ENCODE measurements at regions not wholly inside any gene's neighbourhood (a gene's known extent, or its start where the extent isn't known, plus 50 kb on each side); places are given as distances from the start of the nearest gene placed in this dataset.
"Not testable (repeated sequence)": the region's sequence is repeated elsewhere in the genome, so short reads cannot be mapped to it uniquely, and the experiment has no call there.

DNA sequence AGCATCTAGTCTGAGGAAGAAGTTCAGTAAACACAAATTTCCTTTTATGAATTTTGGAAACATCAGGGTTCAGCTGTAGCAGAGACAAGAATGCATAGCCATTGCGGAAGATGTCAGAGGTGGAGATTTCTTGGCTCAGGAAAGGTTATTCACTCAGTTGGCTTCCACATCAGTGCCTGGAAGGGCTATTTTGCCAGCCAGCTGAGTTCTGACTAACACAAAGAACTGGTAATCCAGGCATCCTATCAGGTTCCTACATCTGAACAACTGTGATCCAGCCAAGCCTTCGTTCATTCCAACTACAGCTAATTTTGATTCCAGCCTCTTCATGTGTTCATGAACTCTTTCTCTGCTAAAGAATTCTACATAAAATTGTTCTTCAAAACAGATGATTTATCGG is 965.6 kb downstream of the XPNPEP1 start:
- H3F3A ChIP-seq (ENCODE audit: low read depth) = no peaks in the 10 kb centered on the region
- no peak overlapping the region for H3K9ac ChIP-seq (ENCODE audit: low read depth, low read length, poor library complexity, severe bottlenecking)
- H3K9me3 ChIP-seq (ENCODE audit: insufficient read depth, low read depth, low read length) = no peaks in the 10 kb centered on the region
- H3K4me2 ChIP-seq (ENCODE audit: low read depth, low read length, poor library complexity, severe bottlenecking) = no peak overlapping the region
- no peak overlapping the region for H3K4me3 ChIP-seq (ENCODE audit: low read length, poor library complexity, severe bottlenecking)
- H2AFZ ChIP-seq (ENCODE audit: low read length) = no peak overlapping the region
- no peaks in the 10 kb centered on the region for H3K79me2 ChIP-seq (ENCODE audit: insufficient read depth, low read length)
- no peaks in the 10 kb centered on the region for H3K36me3 ChIP-seq (ENCODE audit: insufficient read depth, low read length)
- H3K27me3 ChIP-seq (ENCODE audit: insufficient read depth, low read length, poor library complexity, severe bottlenecking) = no peaks in the 10 kb centered on the region
- TF ChIP-seq EZH2phosphoT487 (IDR thresholded peaks at IDR 0.05; ENCODE audit: borderline replicate concordance) = no peak
- TF ChIP-seq, protein P1, sequence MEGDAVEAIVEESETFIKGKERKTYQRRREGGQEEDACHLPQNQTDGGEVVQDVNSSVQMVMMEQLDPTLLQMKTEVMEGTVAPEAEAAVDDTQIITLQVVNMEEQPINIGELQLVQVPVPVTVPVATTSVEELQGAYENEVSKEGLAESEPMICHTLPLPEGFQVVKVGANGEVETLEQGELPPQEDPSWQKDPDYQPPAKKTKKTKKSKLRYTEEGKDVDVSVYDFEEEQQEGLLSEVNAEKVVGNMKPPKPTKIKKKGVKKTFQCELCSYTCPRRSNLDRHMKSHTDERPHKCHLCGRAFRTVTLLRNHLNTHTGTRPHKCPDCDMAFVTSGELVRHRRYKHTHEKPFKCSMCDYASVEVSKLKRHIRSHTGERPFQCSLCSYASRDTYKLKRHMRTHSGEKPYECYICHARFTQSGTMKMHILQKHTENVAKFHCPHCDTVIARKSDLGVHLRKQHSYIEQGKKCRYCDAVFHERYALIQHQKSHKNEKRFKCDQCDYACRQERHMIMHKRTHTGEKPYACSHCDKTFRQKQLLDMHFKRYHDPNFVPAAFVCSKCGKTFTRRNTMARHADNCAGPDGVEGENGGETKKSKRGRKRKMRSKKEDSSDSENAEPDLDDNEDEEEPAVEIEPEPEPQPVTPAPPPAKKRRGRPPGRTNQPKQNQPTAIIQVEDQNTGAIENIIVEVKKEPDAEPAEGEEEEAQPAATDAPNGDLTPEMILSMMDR (conservative IDR thresholded peaks at IDR 0.05; ENCODE audit: low read length) = no peak
- no peaks in the 10 kb centered on the region for H3K4me1 ChIP-seq (ENCODE audit: insufficient read depth, low read length, poor library complexity, severe bottlenecking)
- no peaks in the 10 kb centered on the region for H4K20me1 ChIP-seq (ENCODE audit: insufficient read depth, low read length, poor library complexity, severe bottlenecking)
- no peaks in the 10 kb centered on the region for H3K9me2 ChIP-seq (replicated peaks; ENCODE audit: low read depth, low read length)

GRCh38 chr10:108956149-108956548 is 967.2 kb downstream of the XPNPEP1 start:
- H2AFZ ChIP-seq (ENCODE audit: low read length) = no peak overlapping the region
- no peaks in the 10 kb centered on the region for H3K9me2 ChIP-seq (replicated peaks; ENCODE audit: low read depth, low read length)
- TF ChIP-seq, protein P1 (conservative IDR thresholded peaks at IDR 0.05; ENCODE audit: low read length) = no peak
- TF ChIP-seq EZH2phosphoT487 (IDR thresholded peaks at IDR 0.05; ENCODE audit: borderline replicate concordance) = no peak
- no peak overlapping the region for H3K9ac ChIP-seq (ENCODE audit: low read depth, low read length, poor library complexity, severe bottlenecking)
- no peaks in the 10 kb centered on the region for H3K36me3 ChIP-seq (ENCODE audit: insufficient read depth, low read length)
- H3K9me3 ChIP-seq (ENCODE audit: insufficient read depth, low read depth, low read length) = no peaks in the 10 kb centered on the region
- H3K4me1 ChIP-seq (ENCODE audit: insufficient read depth, low read length, poor library complexity, severe bottlenecking) = no peaks in the 10 kb centered on the region
- H4K20me1 ChIP-seq (ENCODE audit: insufficient read depth, low read length, poor library complexity, severe bottlenecking) = no peaks in the 10 kb centered on the region
- H3K79me2 ChIP-seq (ENCODE audit: insufficient read depth, low read length) = no peaks in the 10 kb centered on the region
- H3K4me3 ChIP-seq (ENCODE audit: low read length, poor library complexity, severe bottlenecking) = no peak overlapping the region
- no peaks in the 10 kb centered on the region for H3K27me3 ChIP-seq (ENCODE audit: insufficient read depth, low read length, poor library complexity, severe bottlenecking)
- no peak overlapping the region for H3K4me2 ChIP-seq (ENCODE audit: low read depth, low read length, poor library complexity, severe bottlenecking)
- no peaks in the 10 kb centered on the region for H3F3A ChIP-seq (ENCODE audit: low read depth)

GRCh38 chr10:108920029-108920428 is 1003.3 kb downstream of the XPNPEP1 start:
- H3K79me2 ChIP-seq (ENCODE audit: insufficient read depth, low read length); H3K4me1 ChIP-seq (ENCODE audit: insufficient read depth, low read length, poor library complexity, severe bottlenecking); H3K4me2 ChIP-seq (ENCODE audit: low read depth, low read length, poor library complexity, severe bottlenecking); H3K27me3 ChIP-seq (ENCODE audit: insufficient read depth, low read length, poor library complexity, severe bottlenecking); H3F3A ChIP-seq (ENCODE audit: low read depth); H2AFZ ChIP-seq (ENCODE audit: low read length); H4K20me1 ChIP-seq (ENCODE audit: insufficient read depth, low read length, poor library complexity, severe bottlenecking); H3K9me3 ChIP-seq (ENCODE audit: insufficient read depth, low read depth, low read length); H3K4me3 ChIP-seq (ENCODE audit: low read length, poor library complexity, severe bottlenecking); H3K9me2 ChIP-seq (replicated peaks; ENCODE audit: low read depth, low read length); H3K36me3 ChIP-seq (ENCODE audit: insufficient read depth, low read length); H3K9ac ChIP-seq (ENCODE audit: low read depth, low read length, poor library complexity, severe bottlenecking): not testable (repeated sequence)

GRCh38 chr10:108913300-108913699 is 1010.0 kb downstream of the XPNPEP1 start:
- Histone ChIP-seq H4K20me1 (ENCODE audit: insufficient read depth, low read length, poor library complexity, severe bottlenecking) (no peaks in the 10 kb centered on the region), H2AFZ (ENCODE audit: low read length) (no peak overlapping the region), H3K27me3 (ENCODE audit: insufficient read depth, low read length, poor library complexity, severe bottlenecking) (no peaks in the 10 kb centered on the region), H3K9me2 (replicated peaks; ENCODE audit: low read depth, low read length) (no peaks in the 10 kb centered on the region), H3K36me3 (ENCODE audit: insufficient read depth, low read length) (no peaks in the 10 kb centered on the region), H3K79me2 (ENCODE audit: insufficient read depth, low read length) (no peaks in the 10 kb centered on the region), H3K9ac (ENCODE audit: low read depth, low read length, poor library complexity, severe bottlenecking) (no peak overlapping the region), H3K4me3 (ENCODE audit: low read length, poor library complexity, severe bottlenecking) (no peak overlapping the region), H3K4me2 (ENCODE audit: low read depth, low read length, poor library complexity, severe bottlenecking) (no peak overlapping the region), H3F3A (ENCODE audit: low read depth) (no peaks in the 10 kb centered on the region), H3K9me3 (ENCODE audit: insufficient read depth, low read depth, low read length) (no peaks in the 10 kb centered on the region), H3K4me1 (ENCODE audit: insufficient read depth, low read length, poor library complexity, severe bottlenecking) (no peaks in the 10 kb centered on the region)
- TF ChIP-seq EZH2phosphoT487 (IDR thresholded peaks at IDR 0.05; ENCODE audit: borderline replicate concordance) = no peak
- TF ChIP-seq, protein P1 (conservative IDR thresholded peaks at IDR 0.05; ENCODE audit: low read length) = no peak

Measured in Loucy (cell line).